ENCODE measurements at regions not wholly inside any gene's neighbourhood (a gene's known extent, or its start where the extent isn't known, plus 50 kb on each side); places are given as distances from the start of the nearest gene placed in this dataset.

DNA sequence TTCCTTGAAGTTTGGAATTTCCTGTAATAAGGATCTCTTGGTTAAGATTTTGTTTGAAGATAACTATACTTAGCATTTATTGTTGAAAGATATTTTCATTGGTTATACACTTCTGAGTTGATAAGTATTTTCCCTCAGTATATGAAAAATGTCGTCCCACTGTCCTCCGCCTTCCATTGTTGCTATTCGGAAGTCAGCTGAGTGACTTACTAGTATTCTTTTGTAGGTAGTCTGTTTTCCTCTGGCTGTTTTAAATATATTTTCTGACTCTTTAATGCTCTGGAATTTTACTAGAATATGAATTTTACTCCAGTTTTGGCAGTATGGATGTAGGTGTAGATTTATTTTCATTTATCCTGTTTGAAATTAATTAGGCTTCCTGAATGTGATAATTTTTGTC, 498.7 kb upstream of the NFIA start:
- TF ChIP-seq, protein P1, sequence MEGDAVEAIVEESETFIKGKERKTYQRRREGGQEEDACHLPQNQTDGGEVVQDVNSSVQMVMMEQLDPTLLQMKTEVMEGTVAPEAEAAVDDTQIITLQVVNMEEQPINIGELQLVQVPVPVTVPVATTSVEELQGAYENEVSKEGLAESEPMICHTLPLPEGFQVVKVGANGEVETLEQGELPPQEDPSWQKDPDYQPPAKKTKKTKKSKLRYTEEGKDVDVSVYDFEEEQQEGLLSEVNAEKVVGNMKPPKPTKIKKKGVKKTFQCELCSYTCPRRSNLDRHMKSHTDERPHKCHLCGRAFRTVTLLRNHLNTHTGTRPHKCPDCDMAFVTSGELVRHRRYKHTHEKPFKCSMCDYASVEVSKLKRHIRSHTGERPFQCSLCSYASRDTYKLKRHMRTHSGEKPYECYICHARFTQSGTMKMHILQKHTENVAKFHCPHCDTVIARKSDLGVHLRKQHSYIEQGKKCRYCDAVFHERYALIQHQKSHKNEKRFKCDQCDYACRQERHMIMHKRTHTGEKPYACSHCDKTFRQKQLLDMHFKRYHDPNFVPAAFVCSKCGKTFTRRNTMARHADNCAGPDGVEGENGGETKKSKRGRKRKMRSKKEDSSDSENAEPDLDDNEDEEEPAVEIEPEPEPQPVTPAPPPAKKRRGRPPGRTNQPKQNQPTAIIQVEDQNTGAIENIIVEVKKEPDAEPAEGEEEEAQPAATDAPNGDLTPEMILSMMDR (IDR thresholded peaks at IDR 0.05) = no peak
- no peak for TF ChIP-seq POLR2A (IDR thresholded peaks at IDR 0.05)
